Pons (tissue), 1 donor: ENCODE measurements at regions not wholly inside any gene's neighbourhood (a gene's known extent, or its start where the extent isn't known, plus 50 kb on each side); places are given as distances from the start of the nearest gene placed in this dataset.

Source experiments
- DNase-seq: peaks from one replicate; pipeline ENCODE4 v3.0.0-alpha.2; 2016; ENCODE audit warnings: low spot score

DNA sequence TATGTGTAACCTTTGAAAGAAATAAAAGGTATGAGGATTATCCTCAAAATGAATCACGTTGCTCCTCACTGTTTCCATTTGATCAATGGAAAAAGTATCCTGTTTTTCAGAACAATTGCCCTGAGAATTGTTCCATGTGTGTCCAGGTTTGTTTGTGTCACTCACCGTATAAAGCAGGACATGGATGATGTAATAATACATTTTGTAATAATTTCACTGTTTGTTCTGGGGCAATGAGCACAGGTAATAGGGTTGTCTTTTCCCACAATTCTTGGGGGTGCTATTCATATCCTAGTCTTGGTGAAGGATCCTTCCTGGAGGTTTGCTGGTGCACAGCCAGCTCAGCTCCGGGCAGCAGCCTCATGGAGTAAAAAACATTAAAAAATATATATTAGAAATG lies 510.8 kb upstream of the MCTP2 start:
- DNase-seq, result no peak

DNA sequence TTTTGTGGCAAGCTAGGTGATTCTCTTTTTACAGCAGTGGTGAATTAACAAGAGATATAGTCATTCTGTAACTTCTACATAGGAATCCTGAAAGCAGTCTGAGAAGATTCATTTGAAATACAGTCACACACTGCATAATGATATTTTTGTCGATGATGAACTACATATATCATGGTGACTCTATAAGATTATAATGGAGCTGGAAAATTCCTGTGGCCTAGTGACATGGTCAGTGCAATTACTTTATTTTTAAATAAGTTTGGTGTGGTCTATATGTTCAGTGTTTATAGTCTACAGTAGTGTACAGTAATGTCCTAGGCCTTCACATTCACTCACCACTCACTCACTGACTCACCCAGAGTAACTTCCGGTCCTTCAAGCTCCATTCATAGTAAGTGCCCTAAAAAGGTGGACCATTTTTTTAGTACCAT lies 511.4 kb upstream of the MCTP2 start:
- no peak for DNase-seq

- peak; percentile 54 for DNase-seq
These were observed 514.6 kb upstream of the MCTP2 start for GRCh38 chr15:93716615-93717231.

- no peak for DNase-seq
These were observed 521.7 kb upstream of the MCTP2 start for GRCh38 chr15:93709708-93710107.

DNA sequence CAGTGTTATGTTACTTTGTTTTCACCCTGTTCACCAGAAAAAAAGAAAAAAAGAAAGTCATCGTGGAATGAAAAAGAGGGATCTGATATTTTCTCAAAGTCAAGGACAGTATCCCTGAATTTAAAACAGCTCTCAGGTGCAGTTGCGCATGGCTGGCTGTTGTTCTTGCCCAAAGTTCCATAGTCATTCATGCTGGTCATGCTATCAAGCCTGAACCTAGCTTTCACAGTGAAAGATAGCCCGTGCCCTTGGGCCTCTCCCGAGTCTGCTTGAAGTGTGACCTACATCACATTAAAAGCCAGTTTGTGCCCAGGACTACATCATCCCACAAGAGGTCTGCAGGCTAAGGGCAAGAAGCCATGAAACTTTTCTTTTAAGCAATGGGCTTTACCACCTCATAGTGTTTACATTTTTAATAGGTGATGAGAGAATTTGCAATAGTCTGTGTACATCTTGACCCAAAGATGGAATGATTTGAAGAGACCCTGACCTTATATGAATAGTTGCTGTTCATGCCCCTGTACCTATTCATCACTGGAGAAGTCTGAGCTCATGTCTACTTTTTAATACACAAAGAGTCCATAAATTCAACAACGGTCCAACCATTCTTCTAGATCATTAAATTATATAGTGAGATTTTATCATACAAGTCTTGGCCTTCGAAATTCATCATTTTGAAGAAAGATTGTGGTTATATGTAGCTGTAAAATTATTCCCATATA lies 522.5 kb upstream of the MCTP2 start:
- DNase-seq, result no peak

- DNase-seq, result no peak
These were observed 523.6 kb upstream of the MCTP2 start for GRCh38 chr15:93707751-93708150.

- DNase-seq, result no peak
These were observed 524.7 kb upstream of the MCTP2 start for GRCh38 chr15:93706495-93707292.

GRCh38 chr15:93705753-93706455 lies 525.5 kb upstream of the MCTP2 start:
- DNase-seq, result no peak

- no peak for DNase-seq
These were observed 528.1 kb upstream of the MCTP2 start for GRCh38 chr15:93703092-93703739.

DNA sequence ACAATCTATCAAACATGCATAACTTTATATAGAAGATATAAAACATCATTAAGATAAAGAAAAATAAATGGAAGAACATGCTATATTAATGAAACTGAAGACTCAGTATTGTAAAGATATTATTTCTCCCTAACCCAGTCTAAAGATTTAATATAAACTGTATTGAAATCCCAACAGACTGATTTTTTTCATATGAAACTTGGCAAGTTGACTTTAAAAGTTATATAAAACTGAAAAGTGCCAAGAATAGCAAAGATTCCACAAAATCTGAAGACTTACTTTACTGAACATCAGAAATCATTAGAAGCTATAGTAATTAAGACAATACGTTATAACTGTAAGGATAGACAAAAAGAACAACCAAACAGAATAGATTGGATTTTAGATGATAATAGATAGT lies 531.3 kb upstream of the MCTP2 start:
- no peak for DNase-seq

DNA sequence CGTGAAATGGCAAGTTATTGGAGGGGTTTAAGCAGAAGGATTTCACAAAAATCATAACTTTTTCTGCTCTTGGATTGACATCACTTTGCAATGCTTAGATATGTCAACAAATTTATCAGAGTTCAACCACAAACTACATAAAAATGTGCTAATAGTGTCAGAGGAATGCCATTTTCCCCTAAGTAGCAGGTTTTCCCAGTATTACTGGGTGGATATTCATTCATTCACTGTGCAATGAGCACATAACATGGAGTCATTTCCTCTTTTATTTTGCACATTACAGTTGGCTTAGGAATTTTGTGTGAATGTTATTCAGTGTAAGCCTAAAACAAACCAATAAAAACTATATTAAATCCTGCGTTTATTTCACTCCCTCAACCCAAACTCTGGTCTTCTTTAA lies 537.3 kb upstream of the MCTP2 start:
- DNase-seq, result no peak

GRCh38 chr15:93683651-93684050 lies 547.7 kb upstream of the MCTP2 start:
- DNase-seq, result no peak

DNA sequence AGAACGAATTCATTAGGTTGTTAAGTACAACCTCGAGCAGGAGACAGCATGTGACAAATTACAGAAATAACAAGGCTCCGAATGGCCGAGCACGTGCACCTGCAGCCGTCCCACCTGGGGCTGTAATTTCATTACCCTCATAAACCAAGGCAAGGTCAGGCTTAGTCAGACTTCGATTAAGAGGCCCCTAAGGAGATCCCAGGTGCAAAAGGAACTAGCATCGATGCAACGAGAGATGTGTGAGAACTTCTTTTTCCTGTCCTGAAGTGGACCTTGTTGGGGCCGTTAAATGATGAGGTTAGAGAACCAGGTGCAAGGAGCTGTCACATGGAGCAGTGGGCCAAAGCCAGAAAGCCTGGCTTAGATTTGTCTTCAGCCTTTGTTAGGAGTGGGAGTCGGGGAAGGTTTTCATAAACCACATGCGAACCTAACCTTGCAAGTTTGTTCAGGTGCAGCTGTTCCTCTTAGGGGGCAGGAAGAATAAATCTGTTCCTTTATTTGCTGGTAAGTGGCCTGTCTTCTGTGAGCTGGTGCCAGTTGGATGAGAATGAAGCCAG lies 559.9 kb upstream of the MCTP2 start:
- DNase-seq, result no peak

- no peak for DNase-seq
These were observed 560.4 kb upstream of the MCTP2 start for GRCh38 chr15:93670931-93671330.

DNA sequence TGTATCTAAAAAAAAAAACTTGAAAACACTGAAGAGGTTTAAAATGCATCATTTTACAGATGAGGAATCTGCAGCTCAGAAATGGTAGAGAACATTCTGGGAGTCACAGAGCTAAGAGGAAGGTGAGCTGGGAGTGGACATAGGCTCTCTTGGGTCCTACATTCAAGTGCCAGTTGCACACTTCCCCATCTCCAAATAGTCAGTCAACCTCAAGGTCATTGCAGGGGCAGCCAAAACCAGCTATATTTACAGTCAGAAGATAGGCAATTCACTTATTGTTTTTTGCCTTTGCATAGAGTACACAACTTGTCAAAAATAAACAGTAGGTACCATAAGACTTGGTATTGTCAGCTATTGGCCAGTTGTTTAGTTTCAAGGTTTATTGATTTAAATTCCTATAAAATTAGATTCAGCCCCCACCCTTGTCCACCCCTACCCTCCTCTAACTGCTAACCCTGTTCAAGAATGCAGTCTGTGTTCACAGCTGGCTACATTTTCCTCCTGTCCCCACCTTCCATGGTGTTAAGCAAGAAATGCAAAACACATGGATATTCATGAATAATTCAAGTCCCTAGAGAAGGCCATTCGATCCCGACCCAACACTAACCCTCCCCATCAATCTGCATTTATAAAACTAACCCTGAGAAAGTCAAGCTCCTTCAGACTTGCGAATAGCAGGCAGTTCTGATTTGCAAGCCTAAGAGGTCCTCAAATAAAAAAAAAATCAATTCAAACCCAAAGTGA lies 567.0 kb upstream of the MCTP2 start:
- no peak for DNase-seq

DNA sequence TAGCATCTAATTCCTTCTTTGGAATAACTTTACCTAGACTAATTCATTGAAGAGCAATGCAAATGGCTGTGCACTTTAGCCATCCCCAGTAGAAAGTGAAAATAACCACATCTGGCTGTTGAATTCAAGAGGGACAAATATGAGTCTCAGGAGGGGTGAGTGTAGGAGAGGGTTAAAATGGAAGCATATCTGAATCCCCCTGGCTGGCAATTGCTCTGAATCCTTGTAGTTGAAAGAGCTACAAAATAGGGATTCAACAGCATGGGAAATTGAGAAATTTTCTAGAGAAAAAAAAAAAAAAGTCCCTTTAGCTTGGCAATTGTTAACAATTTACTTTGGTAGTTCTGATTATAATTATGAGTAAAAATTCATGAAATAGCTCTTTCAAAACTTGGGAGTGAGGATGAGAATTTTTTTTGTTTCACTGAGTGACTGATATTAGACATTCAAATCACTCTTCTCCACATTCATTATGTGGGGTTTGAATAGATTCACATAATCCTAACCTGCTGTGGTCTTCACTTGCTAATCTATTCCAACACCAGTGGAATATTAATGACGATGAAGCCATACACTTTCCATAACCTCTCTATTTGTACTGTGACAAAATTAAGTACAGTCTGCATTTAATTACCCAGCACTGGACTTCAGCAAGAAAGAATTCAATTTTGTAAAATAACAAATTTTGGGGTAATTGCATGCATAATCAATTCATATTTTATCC lies 569.0 kb upstream of the MCTP2 start:
- DNase-seq, result no peak

- DNase-seq, result no peak
These were observed 569.2 kb upstream of the RGMA start for GRCh38 chr15:93658026-93658816.

GRCh38 chr15:93656041-93656440 lies 567.0 kb upstream of the RGMA start:
- no peak for DNase-seq

DNA sequence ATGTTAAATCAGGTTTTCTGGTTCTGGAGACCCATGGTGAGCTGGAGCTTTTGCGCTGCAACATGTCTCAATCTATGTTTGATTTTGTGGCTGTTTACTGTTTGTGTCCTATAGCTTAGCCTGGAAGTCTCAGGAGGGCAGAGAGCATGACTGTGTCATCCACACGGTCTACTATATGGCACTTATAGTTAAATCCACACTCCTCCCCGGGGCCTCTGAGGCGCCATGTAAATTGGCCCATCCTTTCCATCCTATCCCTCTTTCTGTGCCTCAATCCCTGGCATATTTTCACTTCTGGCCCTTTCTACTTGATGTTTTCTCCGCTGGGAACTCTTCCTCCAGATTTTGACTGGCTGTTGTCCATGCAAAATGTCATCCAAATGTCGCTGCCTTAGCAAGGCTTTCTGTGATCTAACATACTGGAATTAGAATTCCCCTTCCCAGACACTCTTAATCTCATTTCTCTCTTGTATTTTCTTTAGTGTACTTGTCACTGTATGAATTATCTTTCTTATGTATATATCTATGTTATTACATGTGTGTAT lies 560.8 kb upstream of the RGMA start:
- DNase-seq, result no peak
